DND-41 (cell line): ENCODE measurements at regions not wholly inside any gene's neighbourhood (a gene's known extent, or its start where the extent isn't known, plus 50 kb on each side); places are given as distances from the start of the nearest gene placed in this dataset.

Source experiments
- ATAC-seq: fragments of 200-7000 bp; cut with Tn5 transposase; 3 replicates; pipeline ENCODE4 v1.9.1; 2021; ENCODE audit warnings: low read depth; ENCODE audit not compliant: insufficient read depth
- DNase-seq: peaks from one replicate; pipeline ENCODE4 v3.0.0-alpha.2; 2020
- H2AFZ ChIP-seq: 2 replicates; pipeline ENCODE4 v1.6.0; 2012; ENCODE audit warnings: low read depth, low read length
- H3K27ac ChIP-seq: 2 replicates; pipeline ENCODE4 v1.5.1; 2012; ENCODE audit warnings: low read length, inconsistent platforms
- H3K27me3 ChIP-seq: fragments of 200-600 bp; sonication (generic); 2 replicates; pipeline ENCODE4 v1.6.0; 2012; ENCODE audit warnings: low read length, mild to moderate bottlenecking, inconsistent platforms; ENCODE audit not compliant: insufficient read depth, poor library complexity
- H3K36me3 ChIP-seq: 2 replicates; pipeline ENCODE4 v1.5.1; 2012; ENCODE audit warnings: low read length, inconsistent platforms; ENCODE audit not compliant: insufficient read depth
- H3K4me1 ChIP-seq: 2 replicates; pipeline ENCODE4 v1.5.1; 2012; ENCODE audit warnings: mild to moderate bottlenecking, low read length; ENCODE audit not compliant: insufficient read depth
- H3K4me2 ChIP-seq: 2 replicates; pipeline ENCODE4 v1.6.0; 2012; ENCODE audit warnings: mild to moderate bottlenecking, moderate library complexity, low read length, inconsistent platforms; ENCODE audit not compliant: insufficient read depth
- H3K4me3 ChIP-seq, 2 experiments: fragments of 200-600 bp in 1 of 2; shearing (Covaris generic) in 1 of 2; 2 replicates each; pipeline ENCODE4 v1.5.1; 2012 to 2016; ENCODE audit warnings: inconsistent platforms in 2 of 2, low read length in 2 of 2, mild to moderate bottlenecking in 2 of 2, low read depth in 1 of 2, moderate library complexity in 1 of 2
- H3K79me2 ChIP-seq: 2 replicates; pipeline ENCODE4 v1.6.0; 2012; ENCODE audit warnings: low read length, inconsistent platforms; ENCODE audit not compliant: insufficient read depth
- H3K9ac ChIP-seq: 2 replicates; pipeline ENCODE4 v1.6.0; 2012; ENCODE audit warnings: low read depth, mild to moderate bottlenecking, inconsistent platforms, low read length, moderate library complexity
- H3K9me3 ChIP-seq: 2 replicates; pipeline ENCODE4 v1.5.1; 2012; ENCODE audit warnings: low read length, moderate library complexity, mild to moderate bottlenecking, inconsistent platforms; ENCODE audit not compliant: insufficient read depth, severe bottlenecking
- H4K20me1 ChIP-seq: 2 replicates; pipeline ENCODE4 v1.6.0; 2012; ENCODE audit warnings: low read length; ENCODE audit not compliant: insufficient read depth
- EZH2 ChIP-seq: IDR thresholded peaks from 3 replicates; pipeline ENCODE4 v1.6.1; 2012; ENCODE audit warnings: borderline replicate concordance, low read depth, mild to moderate bottlenecking, moderate library complexity, low read length, inconsistent platforms; ENCODE audit not compliant: severe bottlenecking
- TF ChIP-seq, protein P1 (sequence below): IDR thresholded peaks from 2 replicates; pipeline ENCODE4 v1.5.1; 2012; ENCODE audit warnings: borderline replicate concordance, low read length, moderate library complexity, mild to moderate bottlenecking; ENCODE audit not compliant: poor library complexity, severe bottlenecking; ENCODE audit errors: extremely low read depth

DNA sequence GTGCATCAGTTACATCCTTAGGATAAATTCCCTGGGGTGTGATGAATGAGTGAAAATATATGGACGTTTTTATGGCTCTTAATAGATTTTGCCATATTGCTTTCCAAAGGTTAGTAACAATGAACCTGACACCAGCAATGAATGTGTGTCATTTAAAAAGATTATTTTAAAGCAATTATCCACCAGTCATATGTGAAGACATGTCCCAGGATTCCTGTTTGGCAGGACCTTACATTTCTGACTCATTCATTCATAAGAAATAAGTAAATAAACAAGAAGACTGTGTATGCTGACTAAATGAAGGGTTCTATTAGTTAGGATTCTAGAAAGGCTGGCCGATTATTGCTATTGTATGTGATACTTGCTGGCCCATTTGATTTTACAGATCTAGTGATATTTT lies 201.5 kb downstream of the SOX2 start:
- Histone ChIP-seq H3K4me2 (no peak overlapping the region), H2AFZ (no peak overlapping the region), H3K79me2 (no peaks in the 10 kb centered on the region), H3K27ac (no peak overlapping the region), H3K4me3 (no peak overlapping the region), H3K9ac (no peak overlapping the region), H3K9me3 (no peaks in the 10 kb centered on the region), H4K20me1 (no peaks in the 10 kb centered on the region), H3K27me3 (no peaks in the 10 kb centered on the region), H3K4me1 (no peaks in the 10 kb centered on the region), H3K36me3 (no peaks in the 10 kb centered on the region)
- ATAC-seq (no peak), DNase-seq (no peak)
- no peak for TF ChIP-seq EZH2
- TF ChIP-seq, protein P1, sequence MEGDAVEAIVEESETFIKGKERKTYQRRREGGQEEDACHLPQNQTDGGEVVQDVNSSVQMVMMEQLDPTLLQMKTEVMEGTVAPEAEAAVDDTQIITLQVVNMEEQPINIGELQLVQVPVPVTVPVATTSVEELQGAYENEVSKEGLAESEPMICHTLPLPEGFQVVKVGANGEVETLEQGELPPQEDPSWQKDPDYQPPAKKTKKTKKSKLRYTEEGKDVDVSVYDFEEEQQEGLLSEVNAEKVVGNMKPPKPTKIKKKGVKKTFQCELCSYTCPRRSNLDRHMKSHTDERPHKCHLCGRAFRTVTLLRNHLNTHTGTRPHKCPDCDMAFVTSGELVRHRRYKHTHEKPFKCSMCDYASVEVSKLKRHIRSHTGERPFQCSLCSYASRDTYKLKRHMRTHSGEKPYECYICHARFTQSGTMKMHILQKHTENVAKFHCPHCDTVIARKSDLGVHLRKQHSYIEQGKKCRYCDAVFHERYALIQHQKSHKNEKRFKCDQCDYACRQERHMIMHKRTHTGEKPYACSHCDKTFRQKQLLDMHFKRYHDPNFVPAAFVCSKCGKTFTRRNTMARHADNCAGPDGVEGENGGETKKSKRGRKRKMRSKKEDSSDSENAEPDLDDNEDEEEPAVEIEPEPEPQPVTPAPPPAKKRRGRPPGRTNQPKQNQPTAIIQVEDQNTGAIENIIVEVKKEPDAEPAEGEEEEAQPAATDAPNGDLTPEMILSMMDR = no peak

DNA sequence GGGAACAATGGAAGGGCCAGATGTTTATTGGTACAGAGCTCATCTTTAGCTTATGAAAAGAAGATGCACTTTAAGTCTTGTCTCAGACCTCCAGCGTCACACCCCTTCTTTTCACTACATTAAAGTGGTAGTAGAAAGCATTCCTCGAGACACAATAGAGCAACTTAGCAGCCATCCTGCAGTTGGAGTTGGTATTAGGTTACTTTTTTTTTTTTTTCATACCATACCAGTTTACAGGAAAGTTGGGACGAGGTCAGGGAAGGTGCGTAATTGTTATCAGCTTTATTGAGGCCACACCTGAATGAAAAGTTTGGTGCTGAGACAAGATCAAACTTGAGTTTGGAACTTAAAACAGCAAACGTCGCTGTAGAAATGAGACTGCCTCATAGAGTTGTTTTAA lies 203.8 kb downstream of the SOX2 start:
- H3K27me3 ChIP-seq = no peaks in the 10 kb centered on the region

DNA sequence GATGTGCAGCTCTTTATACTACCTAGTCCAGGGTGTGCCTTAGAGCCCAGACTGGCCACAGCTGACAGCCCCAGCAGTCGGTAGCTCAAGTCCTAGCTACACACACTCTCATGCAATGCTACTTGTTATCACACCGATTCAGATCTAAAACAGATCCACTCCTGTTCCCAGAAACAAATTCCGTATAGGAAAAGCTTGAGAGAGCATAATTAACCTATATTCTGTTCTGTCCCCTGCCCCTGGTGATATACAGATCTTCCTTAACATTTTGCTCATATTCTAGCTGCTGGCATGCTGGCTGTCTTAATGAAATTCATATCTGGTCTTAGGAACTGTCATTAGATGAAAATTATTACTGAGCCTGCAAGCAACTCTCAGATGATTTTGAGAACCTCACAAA lies 204.3 kb downstream of the SOX2 start:
- no peak overlapping the region for H2AFZ ChIP-seq
- TF ChIP-seq, protein P1 = no peak
- no peak for TF ChIP-seq EZH2

More for the DNA sequence above, 203.8 kb downstream of the SOX2 start:
- Histone ChIP-seq H3K79me2 (no peaks in the 10 kb centered on the region), H3K4me3 (no peak overlapping the region), H3K27ac (no peak overlapping the region), H4K20me1 (no peaks in the 10 kb centered on the region), H2AFZ (no peak overlapping the region), H3K9ac (no peak overlapping the region), H3K36me3 (no peaks in the 10 kb centered on the region), H3K4me1 (no peaks in the 10 kb centered on the region), H3K4me2 (no peak overlapping the region), H3K9me3 (no peaks in the 10 kb centered on the region)
- DNase-seq (no peak), ATAC-seq (no peak)
- TF ChIP-seq, protein P1 = no peak
- no peak for TF ChIP-seq EZH2

DNA sequence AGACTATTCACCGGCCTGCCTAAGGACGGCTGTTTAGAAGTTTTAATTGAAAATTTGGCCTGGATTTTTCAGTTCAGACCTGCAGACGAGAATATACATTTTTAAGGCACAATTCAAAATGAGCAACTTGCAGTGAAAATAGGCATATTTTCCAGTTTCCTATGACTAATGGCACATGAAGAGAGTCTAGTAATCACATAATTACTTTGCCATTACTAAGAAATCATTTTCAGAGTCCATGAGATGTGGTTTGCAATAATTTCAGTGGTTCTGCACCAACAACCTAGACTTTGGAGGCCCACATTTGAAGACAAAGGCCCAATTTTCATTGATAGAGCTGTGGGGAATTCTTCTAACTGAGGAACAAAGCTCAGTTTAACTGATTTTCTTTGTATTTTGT lies 205.3 kb downstream of the SOX2 start:
- Histone ChIP-seq H3K4me1 (no peaks in the 10 kb centered on the region), H3K4me3 (no peak overlapping the region), H3K36me3 (no peaks in the 10 kb centered on the region), H3K27ac (no peak overlapping the region), H3K4me2 (no peak overlapping the region), H3K79me2 (no peaks in the 10 kb centered on the region), H3K9ac (no peak overlapping the region), H3K9me3 (no peaks in the 10 kb centered on the region), H2AFZ (no peak overlapping the region), H4K20me1 (no peaks in the 10 kb centered on the region), H3K27me3 (no peaks in the 10 kb centered on the region)
- no peak for DNase-seq
- TF ChIP-seq, protein P1 = no peak
- no peak for TF ChIP-seq EZH2
- no peak for ATAC-seq

More for the DNA sequence above, 204.3 kb downstream of the SOX2 start:
- Histone ChIP-seq H3K27me3 (no peaks in the 10 kb centered on the region), H3K4me3 (no peak overlapping the region), H3K36me3 (no peaks in the 10 kb centered on the region), H3K9ac (no peak overlapping the region), H3K79me2 (no peaks in the 10 kb centered on the region), H3K27ac (no peak overlapping the region), H4K20me1 (no peaks in the 10 kb centered on the region), H3K4me1 (no peaks in the 10 kb centered on the region), H3K4me2 (no peak overlapping the region), H3K9me3 (no peaks in the 10 kb centered on the region)
- ATAC-seq (no peak), DNase-seq (no peak)
